B cell (primary cell): ENCODE measurements at regions not wholly inside any gene's neighbourhood (a gene's known extent, or its start where the extent isn't known, plus 50 kb on each side); places are given as distances from the start of the nearest gene placed in this dataset.

Source experiments
- ATAC-seq: fragments of 200-7000 bp; cut with Tn5 transposase; one replicate; pipeline ENCODE4 v1.10.0; 2021; ENCODE audit warnings: low read depth, mild to moderate bottlenecking, moderate number of reproducible peaks, moderate library complexity
- CTCF ChIA-PET: fragments of 350-600 bp; sonication (Branson Sonifier 250); formaldehyde crosslinking; loops from one replicate; lab custom pipeline; 2021; ENCODE audit warnings: antibody characterized with exemption, inconsistent platforms; lab: Charles Lee
- POLR2A ChIA-PET: fragments of 350-600 bp; sonication (Branson Sonifier 250); formaldehyde crosslinking; loops from one replicate; lab custom pipeline; 2021; ENCODE audit warnings: antibody characterized with exemption; lab: Charles Lee
- DNase-seq: peaks from one replicate; pipeline ENCODE4 v3.0.0; 2013
- H2AFZ ChIP-seq: 2 replicates; pipeline ENCODE4 v1.6.1; 2012; ENCODE audit warnings: mild to moderate bottlenecking, low read depth, low read length; ENCODE audit not compliant: insufficient read depth, poor library complexity, severe bottlenecking
- H3K27ac ChIP-seq, 2 donors: 1 replicate in 1 of 2; 2 replicates in 1 of 2; pipeline ENCODE4 v1.5.1; 2012 to 2013; ENCODE audit warnings: low read length in 2 of 2, mild to moderate bottlenecking in 2 of 2, moderate library complexity in 1 of 2
- H3K27me3 ChIP-seq, 4 experiments: fragments of 200-600 bp in 1 of 4; sonication (generic) in 1 of 4; replicated peaks in 1 of 4; 1 replicate in 2 of 4; 2 replicates in 2 of 4; pipeline versions ENCODE4 v1.6.1 to v1.7.0; 2013 to 2016; ENCODE audit warnings: low read length in 3 of 4, mild to moderate bottlenecking in 2 of 4, mixed read lengths in 1 of 4, moderate library complexity in 1 of 4; ENCODE audit not compliant: insufficient read depth in 4 of 4, control insufficient read depth in 3 of 4; ENCODE audit errors: control extremely low read depth in 1 of 4
- H3K36me3 ChIP-seq, 2 experiments: replicated peaks in 1 of 2; 1 replicate in 1 of 2; 2 replicates in 1 of 2; pipeline versions ENCODE4 v1.6.1 to v1.7.1; 2013; ENCODE audit warnings: low read length in 1 of 2; ENCODE audit not compliant: insufficient read depth in 2 of 2, control insufficient read depth in 1 of 2; ENCODE audit errors: control extremely low read depth in 1 of 2, extremely low read depth in 1 of 2
- H3K4me1 ChIP-seq, 2 donors: fragments of 200-600 bp in 1 of 2; sonication (generic) in 1 of 2; 1 replicate in 1 of 2; 2 replicates in 1 of 2; pipeline versions ENCODE4 v1.5.1 to v1.6.1; 2013 to 2017; ENCODE audit warnings: low read length in 2 of 2; ENCODE audit not compliant: control insufficient read depth in 2 of 2, insufficient read depth in 2 of 2
- H3K4me2 ChIP-seq: replicated peaks from 2 replicates; pipeline ENCODE3; 2012; ENCODE audit warnings: mild to moderate bottlenecking, low read depth, low read length; ENCODE audit not compliant: poor library complexity, severe bottlenecking
- H3K4me3 ChIP-seq, 5 experiments: fragments of 200-600 bp in 1 of 5; sonication (generic) in 1 of 5; 1 replicate in 3 of 5; 2 replicates in 2 of 5; pipeline versions ENCODE4 v1.5.1 to v1.7.0; 2011 to 2016; ENCODE audit warnings: low read length in 4 of 5, mild to moderate bottlenecking in 4 of 5, low read depth in 2 of 5, control low read depth in 1 of 5, moderate library complexity in 1 of 5; ENCODE audit not compliant: insufficient read depth in 1 of 5; ENCODE audit errors: control extremely low read depth in 1 of 5, extremely low read depth in 1 of 5
- H3K79me2 ChIP-seq: fragments of 200-600 bp; sonication (generic); one replicate; pipeline ENCODE4 v1.6.0; 2016; ENCODE audit warnings: low read length; ENCODE audit not compliant: control insufficient read depth, insufficient read depth
- H3K9ac ChIP-seq: fragments of 200-600 bp; sonication (generic); 2 replicates; pipeline ENCODE4 v1.6.1; 2017; ENCODE audit warnings: mild to moderate bottlenecking, low read length, moderate library complexity
- H3K9me3 ChIP-seq, 3 donors: one replicate each; pipeline versions ENCODE4 v1.6.1 to v1.7.1; 2013; ENCODE audit warnings: low read length in 2 of 3; ENCODE audit not compliant: control insufficient read depth in 2 of 3, insufficient read depth in 1 of 3; ENCODE audit errors: control extremely low read depth in 1 of 3
- H4K20me1 ChIP-seq: 2 replicates; pipeline ENCODE4 v1.6.0; 2012; ENCODE audit warnings: mild to moderate bottlenecking, low read length; ENCODE audit not compliant: insufficient read depth, control insufficient read depth, poor library complexity, severe bottlenecking
- H3K27ac Mint-ChIP-seq: one replicate; pipeline ENCODE4 v1.8.0; 2021; ENCODE audit warnings: mixed read lengths
- H3K27me3 Mint-ChIP-seq: one replicate; pipeline ENCODE4 v1.8.0; 2021; ENCODE audit warnings: mixed read lengths
- H3K4me1 Mint-ChIP-seq: one replicate; pipeline ENCODE4 v1.8.0; 2021; ENCODE audit warnings: mixed read lengths
- H3K4me3 Mint-ChIP-seq: one replicate; pipeline ENCODE4 v1.8.0; 2021; ENCODE audit warnings: mixed read lengths
- H3K9me3 Mint-ChIP-seq: one replicate; pipeline ENCODE4 v1.8.0; 2022; ENCODE audit warnings: mixed read lengths; ENCODE audit not compliant: insufficient read depth
- EZH2 ChIP-seq: IDR thresholded peaks from 2 replicates; pipeline ENCODE4 v1.6.1; 2012; ENCODE audit warnings: borderline replicate concordance, low read depth, mild to moderate bottlenecking, moderate library complexity, low read length; ENCODE audit not compliant: insufficient read depth, poor library complexity, severe bottlenecking
- WGBS: methylation state at CpG from one replicate; pipeline ENCODE4 v1.1.5; 2013; ENCODE audit warnings: missing lambda C conversion rate; ENCODE audit not compliant: insufficient coverage; 5-methylcytosine and 5-hydroxymethylcytosine counted together
- intact Hi-C: fragments of 100-400 bp; cut with micrococcal nuclease; formaldehyde crosslinking; loops from one replicate; pipeline ENCODE4 v1.10.0; 2022
- TF ChIP-seq, protein P1 (sequence below): fragments of 200-600 bp; IDR thresholded peaks from one replicate; pipeline ENCODE4 v1.8.0; 2022; ENCODE audit warnings: antibody characterized with exemption, mild to moderate bottlenecking

- peaks cover 0 to 7% of the 10 kb centered on the region in 2 donors for H3K4me1 ChIP-seq
- no peaks in the 10 kb centered on the region for H3K27me3 ChIP-seq
- H3K9me3 Mint-ChIP-seq = no peaks in the 10 kb centered on the region
- H3K9ac ChIP-seq = no peak overlapping the region
- H3K9me3 ChIP-seq = no peaks in the 10 kb centered on the region
- POLR2A ChIA-PET = no interaction called here
- H3K27ac ChIP-seq = no peak overlapping the region
- no peaks in the 10 kb centered on the region for H3K27me3 Mint-ChIP-seq
- H2AFZ ChIP-seq = no peak overlapping the region
- H3K4me3 Mint-ChIP-seq = no peak overlapping the region
- no peaks in the 10 kb centered on the region for H4K20me1 ChIP-seq
- intact Hi-C loops = no loop called here
- H3K4me3 ChIP-seq = no peak overlapping the region
- DNase-seq (no peak), ATAC-seq (no peak)
- no peak overlapping the region for H3K27ac Mint-ChIP-seq
- no peaks in the 10 kb centered on the region for H3K79me2 ChIP-seq
- CTCF ChIA-PET = no interaction called here
- H3K4me1 Mint-ChIP-seq = peaks cover 7% of the 10 kb centered on the region
- H3K4me2 ChIP-seq = no peak overlapping the region
- no peaks in the 10 kb centered on the region for H3K36me3 ChIP-seq
- TF ChIP-seq, protein P1, sequence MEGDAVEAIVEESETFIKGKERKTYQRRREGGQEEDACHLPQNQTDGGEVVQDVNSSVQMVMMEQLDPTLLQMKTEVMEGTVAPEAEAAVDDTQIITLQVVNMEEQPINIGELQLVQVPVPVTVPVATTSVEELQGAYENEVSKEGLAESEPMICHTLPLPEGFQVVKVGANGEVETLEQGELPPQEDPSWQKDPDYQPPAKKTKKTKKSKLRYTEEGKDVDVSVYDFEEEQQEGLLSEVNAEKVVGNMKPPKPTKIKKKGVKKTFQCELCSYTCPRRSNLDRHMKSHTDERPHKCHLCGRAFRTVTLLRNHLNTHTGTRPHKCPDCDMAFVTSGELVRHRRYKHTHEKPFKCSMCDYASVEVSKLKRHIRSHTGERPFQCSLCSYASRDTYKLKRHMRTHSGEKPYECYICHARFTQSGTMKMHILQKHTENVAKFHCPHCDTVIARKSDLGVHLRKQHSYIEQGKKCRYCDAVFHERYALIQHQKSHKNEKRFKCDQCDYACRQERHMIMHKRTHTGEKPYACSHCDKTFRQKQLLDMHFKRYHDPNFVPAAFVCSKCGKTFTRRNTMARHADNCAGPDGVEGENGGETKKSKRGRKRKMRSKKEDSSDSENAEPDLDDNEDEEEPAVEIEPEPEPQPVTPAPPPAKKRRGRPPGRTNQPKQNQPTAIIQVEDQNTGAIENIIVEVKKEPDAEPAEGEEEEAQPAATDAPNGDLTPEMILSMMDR = no peak
- no peak for TF ChIP-seq EZH2
- 90% methylated on average over 4 of the region's 8 CpGs for WGBS
These were observed 313.2 kb upstream of the JARID2 start for GRCh38 chr6:14932485-14933182.

DNA sequence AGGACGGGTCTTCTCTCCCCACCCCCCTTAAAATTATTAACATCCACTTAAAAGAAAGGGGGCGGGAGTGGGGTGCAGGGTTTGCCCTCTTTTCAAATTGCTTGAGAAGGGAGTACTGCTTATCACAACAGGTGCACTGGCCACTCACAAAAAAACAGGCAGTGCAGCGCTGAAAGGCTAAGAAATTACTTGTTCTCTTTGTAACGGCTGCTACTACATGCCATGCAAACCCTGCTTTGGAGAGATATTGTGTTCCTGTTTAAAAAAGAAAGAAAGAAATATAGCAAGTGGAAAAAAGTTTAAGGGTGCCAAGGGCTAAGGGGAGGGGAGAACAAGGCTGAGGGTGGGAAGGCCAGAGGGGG, 312.7 kb upstream of the JARID2 start:
- ATAC-seq (no peak), DNase-seq (no peak)
- no peak overlapping the region for H3K9ac ChIP-seq
- intact Hi-C loops = no loop called here
- H2AFZ ChIP-seq = no peak overlapping the region
- no peaks in the 10 kb centered on the region for H3K36me3 ChIP-seq
- CTCF ChIA-PET = no interaction called here
- no peaks in the 10 kb centered on the region for H3K79me2 ChIP-seq
- no peak overlapping the region for H3K4me2 ChIP-seq
- H3K9me3 ChIP-seq = no peaks in the 10 kb centered on the region
- H3K4me3 Mint-ChIP-seq = no peak overlapping the region
- H3K4me3 ChIP-seq = no peak overlapping the region
- no peaks in the 10 kb centered on the region for H3K27me3 Mint-ChIP-seq
- H3K9me3 Mint-ChIP-seq = no peaks in the 10 kb centered on the region
- no peaks in the 10 kb centered on the region for H3K27me3 ChIP-seq
- WGBS = 88% methylated on average over 2 of the region's 4 CpGs
- H3K4me1 Mint-ChIP-seq = peaks cover 7% of the 10 kb centered on the region
- TF ChIP-seq, protein P1 = no peak
- no peak for TF ChIP-seq EZH2
- POLR2A ChIA-PET = interaction anchor here (0.7 kb wide), 1 partner anchor 245 kb away, joined by 3 read pairs; no protein-coding TSS in a partner anchor
- no peaks in the 10 kb centered on the region for H4K20me1 ChIP-seq
- H3K27ac Mint-ChIP-seq = no peak overlapping the region
- H3K27ac ChIP-seq = no peak overlapping the region
- peaks cover 0 to 7% of the 10 kb centered on the region in 2 donors for H3K4me1 ChIP-seq
